ENCODE measurements at regions not wholly inside any gene's neighbourhood (a gene's known extent, or its start where the extent isn't known, plus 50 kb on each side); places are given as distances from the start of the nearest gene placed in this dataset.

DNA sequence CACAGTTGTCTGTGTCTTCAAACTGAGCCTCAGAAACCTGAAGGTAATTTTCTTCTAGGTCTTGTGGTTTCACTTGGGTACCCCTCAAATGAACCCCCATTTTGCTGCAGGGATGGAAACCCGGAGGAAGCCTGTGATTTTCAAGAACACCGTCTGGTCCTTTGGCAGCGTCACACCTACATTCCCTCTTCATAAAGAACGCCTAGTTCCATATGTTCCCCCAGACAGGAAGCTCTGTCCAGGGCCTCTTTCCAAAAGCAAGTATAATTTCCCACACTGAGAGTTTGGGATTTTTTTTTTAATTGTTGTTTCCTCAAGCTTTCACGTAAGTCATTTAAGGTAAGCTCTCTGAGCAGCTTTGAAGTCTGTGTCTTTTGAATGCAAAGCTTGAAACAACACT, 515.0 kb downstream of the TMEM114 start:
- TF ChIP-seq POLR2AphosphoS5 (IDR thresholded peaks at IDR 0.05; ENCODE audit: low read depth, low read length) (no peak), REST (IDR thresholded peaks at IDR 0.05; ENCODE audit: insufficient read depth in 1 of 2, low read depth in 2 of 2, low read length in 2 of 2) (no peak), FOXP2 (optimal IDR thresholded peaks at IDR 0.05; ENCODE audit: borderline replicate concordance, extremely low read depth, extremely low read length, insufficient read depth) (no peak), SIN3A (IDR thresholded peaks at IDR 0.05; ENCODE audit: borderline replicate concordance, insufficient read depth, low read length) (no peak), TAF1 (IDR thresholded peaks at IDR 0.05; ENCODE audit: borderline replicate concordance, insufficient read depth, low read length) (no peak)

GRCh38 chr16:8070506-8070905, 519.8 kb downstream of the TMEM114 start:
- TF ChIP-seq SIN3A (IDR thresholded peaks at IDR 0.05; ENCODE audit: borderline replicate concordance, insufficient read depth, low read length) (no peak), TAF1 (IDR thresholded peaks at IDR 0.05; ENCODE audit: borderline replicate concordance, insufficient read depth, low read length) (no peak), POLR2AphosphoS5 (IDR thresholded peaks at IDR 0.05; ENCODE audit: low read depth, low read length) (no peak), REST (IDR thresholded peaks at IDR 0.05; ENCODE audit: insufficient read depth in 1 of 2, low read depth in 2 of 2, low read length in 2 of 2) (no peak), FOXP2 (optimal IDR thresholded peaks at IDR 0.05; ENCODE audit: borderline replicate concordance, extremely low read depth, extremely low read length, insufficient read depth) (no peak)

GRCh38 chr16:8063159-8063558, 527.2 kb downstream of the TMEM114 start:
- no peak for TF ChIP-seq SIN3A (IDR thresholded peaks at IDR 0.05; ENCODE audit: borderline replicate concordance, insufficient read depth, low read length)
- no peak for TF ChIP-seq REST (IDR thresholded peaks at IDR 0.05; ENCODE audit: insufficient read depth in 1 of 2, low read depth in 2 of 2, low read length in 2 of 2)
- TF ChIP-seq FOXP2 (optimal IDR thresholded peaks at IDR 0.05; ENCODE audit: borderline replicate concordance, extremely low read depth, extremely low read length, insufficient read depth) = no peak
- no peak for TF ChIP-seq TAF1 (IDR thresholded peaks at IDR 0.05; ENCODE audit: borderline replicate concordance, insufficient read depth, low read length)
- TF ChIP-seq POLR2AphosphoS5 (IDR thresholded peaks at IDR 0.05; ENCODE audit: low read depth, low read length) = no peak

GRCh38 chr16:8062677-8063076, 527.6 kb downstream of the TMEM114 start:
- TF ChIP-seq FOXP2 (optimal IDR thresholded peaks at IDR 0.05; ENCODE audit: borderline replicate concordance, extremely low read depth, extremely low read length, insufficient read depth) = no peak
- TF ChIP-seq TAF1 (IDR thresholded peaks at IDR 0.05; ENCODE audit: borderline replicate concordance, insufficient read depth, low read length) = no peak
- TF ChIP-seq POLR2AphosphoS5 (IDR thresholded peaks at IDR 0.05; ENCODE audit: low read depth, low read length) = no peak
- no peak for TF ChIP-seq REST (IDR thresholded peaks at IDR 0.05; ENCODE audit: insufficient read depth in 1 of 2, low read depth in 2 of 2, low read length in 2 of 2)
- no peak for TF ChIP-seq SIN3A (IDR thresholded peaks at IDR 0.05; ENCODE audit: borderline replicate concordance, insufficient read depth, low read length)

- TF ChIP-seq TAF1 (IDR thresholded peaks at IDR 0.05; ENCODE audit: borderline replicate concordance, insufficient read depth, low read length) = no peak
- no peak for TF ChIP-seq FOXP2 (optimal IDR thresholded peaks at IDR 0.05; ENCODE audit: borderline replicate concordance, extremely low read depth, extremely low read length, insufficient read depth)
- no peak for TF ChIP-seq POLR2AphosphoS5 (IDR thresholded peaks at IDR 0.05; ENCODE audit: low read depth, low read length)
- no peak for TF ChIP-seq REST (IDR thresholded peaks at IDR 0.05; ENCODE audit: insufficient read depth in 1 of 2, low read depth in 2 of 2, low read length in 2 of 2)
- no peak for TF ChIP-seq SIN3A (IDR thresholded peaks at IDR 0.05; ENCODE audit: borderline replicate concordance, insufficient read depth, low read length)
Observed at GRCh38 chr16:8055761-8056160, 534.5 kb downstream of the TMEM114 start.

All from PFSK-1 (cell line).